ENCODE measurements at regions not wholly inside any gene's neighbourhood (a gene's known extent, or its start where the extent isn't known, plus 50 kb on each side); places are given as distances from the start of the nearest gene placed in this dataset.
A peak's percentile ranks its signal among the peaks of the same experiment; 100 is the strongest.

DNA sequence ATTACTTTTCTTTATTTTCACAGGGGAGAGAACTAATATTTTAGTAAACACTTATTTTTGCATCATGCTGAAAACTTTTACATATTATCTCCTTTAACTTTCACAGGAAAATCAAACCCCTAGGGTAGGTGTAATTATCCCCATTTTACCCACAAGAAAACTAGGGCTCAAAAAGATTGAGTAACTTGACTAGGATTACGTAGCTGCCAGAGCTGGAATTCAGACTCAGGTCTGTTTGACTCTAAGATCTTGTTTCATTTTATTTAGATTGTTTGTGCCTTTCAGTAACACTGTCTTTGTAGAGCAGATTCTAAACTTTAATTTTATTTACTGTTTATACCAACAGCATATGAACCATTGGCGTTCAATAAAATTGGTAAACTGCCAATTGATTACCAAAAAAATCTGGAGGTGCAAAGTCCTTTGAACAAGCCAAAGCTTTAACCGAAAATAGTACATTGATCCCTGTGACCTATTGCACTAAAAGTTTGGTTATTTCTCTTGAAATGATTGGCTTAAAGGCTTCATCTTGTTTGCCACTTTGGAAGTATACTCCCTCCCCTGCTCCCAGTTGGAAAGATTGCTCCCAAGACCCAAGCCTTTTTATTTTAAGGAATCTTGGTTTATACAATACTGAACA, 71.0 kb upstream of the WDR26 start:
- no peak for DNase-seq

DNA sequence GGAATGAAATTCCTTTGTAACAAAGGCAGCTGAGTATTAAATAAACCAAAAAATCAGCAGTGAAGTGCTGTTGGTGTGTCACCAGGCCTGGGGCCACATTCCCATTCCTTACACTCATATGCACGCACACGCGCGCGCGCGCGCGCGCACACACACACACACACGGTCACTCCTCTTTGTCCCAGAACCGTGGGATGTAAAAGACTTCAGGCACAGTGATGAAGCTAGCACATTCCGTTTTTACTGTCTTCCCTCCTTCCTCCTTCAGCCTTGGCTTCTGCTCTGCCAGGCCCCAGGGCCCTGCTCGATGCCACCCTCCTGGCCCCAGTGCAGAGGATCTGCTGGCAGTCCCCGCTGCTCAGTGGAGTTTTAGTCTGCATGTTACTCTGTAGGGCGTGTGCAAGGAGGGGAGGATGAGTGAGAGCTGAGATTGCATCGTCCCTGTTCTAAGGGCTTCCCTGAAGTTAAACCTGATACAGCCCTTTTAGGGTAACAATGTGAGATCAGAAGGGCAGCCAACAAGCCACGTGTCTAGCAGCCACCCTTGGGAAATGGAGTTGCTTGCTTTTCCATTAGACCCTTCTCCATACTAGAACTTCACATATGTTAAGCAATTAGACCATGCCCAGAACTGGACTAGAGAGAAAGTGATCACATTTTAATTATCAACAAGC, 71.7 kb upstream of the WDR26 start:
- no peak for DNase-seq

DNA sequence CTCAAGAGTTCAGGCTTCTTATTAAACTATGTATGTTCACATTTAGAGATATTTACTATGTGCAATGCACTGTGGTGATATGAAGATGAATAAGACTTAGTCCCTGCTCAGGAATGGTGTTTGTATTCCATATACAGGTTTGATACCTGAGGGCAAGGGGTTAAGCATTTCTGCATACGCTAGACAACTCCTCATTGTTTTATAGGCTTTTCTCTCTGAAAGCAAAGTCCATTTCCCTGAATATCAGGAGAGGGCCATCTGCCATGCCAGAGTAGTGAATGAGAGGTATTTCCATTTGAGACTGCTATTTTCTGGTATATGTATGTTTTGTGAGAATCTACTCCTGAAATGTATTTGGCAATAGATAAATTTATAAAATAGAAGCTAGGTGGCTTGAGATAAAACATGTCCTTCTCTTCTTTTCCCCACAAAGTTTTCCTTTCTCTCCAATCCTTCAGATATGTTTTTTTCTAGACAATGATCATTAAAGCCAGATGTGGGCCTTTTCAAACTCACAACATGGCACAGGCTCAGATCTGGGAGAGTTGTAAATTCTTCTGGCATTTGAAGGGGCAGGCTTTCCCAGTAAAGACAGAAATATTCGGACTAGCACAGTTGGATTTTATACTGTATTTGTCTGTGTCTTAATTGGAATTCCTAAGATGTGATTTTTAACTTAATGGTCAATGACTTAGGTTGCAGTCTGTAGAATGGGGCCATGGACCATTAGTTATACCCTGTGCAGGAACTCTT, 73.3 kb upstream of the WDR26 start:
- no peak for DNase-seq

DNA sequence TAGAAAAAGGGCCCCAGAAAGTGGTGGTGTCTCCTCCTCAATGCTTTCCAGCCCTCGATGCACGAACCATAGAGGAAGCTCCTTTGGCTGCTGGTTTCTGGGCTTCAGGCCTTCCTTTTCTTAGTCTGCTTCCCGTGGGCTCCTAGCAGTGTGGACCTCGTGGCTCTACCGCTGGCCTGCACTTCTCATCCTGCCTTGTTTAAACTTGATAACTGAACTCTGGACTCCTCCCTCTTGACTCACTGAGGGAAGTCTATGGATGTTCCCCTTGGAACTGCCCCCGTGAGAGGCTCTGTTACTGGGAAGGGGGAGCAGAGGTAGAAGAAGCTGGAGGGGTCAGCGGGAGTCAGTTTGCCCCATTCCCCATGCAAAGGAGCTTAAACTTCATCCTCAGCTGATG, 75.3 kb upstream of the WDR26 start:
- DNase-seq: no peak

GRCh38 chr1:224510880-224511645, 76.5 kb upstream of the WDR26 start:
- no peak for DNase-seq

DNA sequence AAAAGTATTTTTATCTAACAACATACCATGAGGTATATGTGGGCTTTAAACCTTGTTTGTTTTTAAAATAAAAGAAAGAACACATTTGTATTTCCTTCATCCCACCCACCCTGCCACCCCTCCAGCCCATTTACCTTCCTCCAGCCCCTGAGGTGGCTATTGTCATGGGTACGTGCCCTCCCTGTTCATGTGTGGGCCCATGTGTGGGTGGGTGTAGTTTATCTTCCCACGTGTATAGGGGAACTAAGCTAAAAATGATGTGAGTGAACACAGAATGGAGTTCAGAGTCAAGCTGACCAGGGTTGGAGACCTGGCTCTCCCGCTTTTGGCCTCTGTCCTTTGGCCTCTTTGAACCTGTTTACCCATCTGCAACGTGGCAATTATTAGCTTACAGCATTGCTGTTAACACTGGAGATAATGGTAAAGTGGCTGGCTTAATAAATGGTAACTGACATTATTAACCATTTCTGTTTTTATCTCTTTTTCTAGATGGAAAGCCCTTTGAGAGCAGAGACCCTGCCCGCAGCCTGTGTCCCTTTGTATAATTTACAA, 78.1 kb upstream of the WDR26 start:
- DNase-seq: no peak

DNA sequence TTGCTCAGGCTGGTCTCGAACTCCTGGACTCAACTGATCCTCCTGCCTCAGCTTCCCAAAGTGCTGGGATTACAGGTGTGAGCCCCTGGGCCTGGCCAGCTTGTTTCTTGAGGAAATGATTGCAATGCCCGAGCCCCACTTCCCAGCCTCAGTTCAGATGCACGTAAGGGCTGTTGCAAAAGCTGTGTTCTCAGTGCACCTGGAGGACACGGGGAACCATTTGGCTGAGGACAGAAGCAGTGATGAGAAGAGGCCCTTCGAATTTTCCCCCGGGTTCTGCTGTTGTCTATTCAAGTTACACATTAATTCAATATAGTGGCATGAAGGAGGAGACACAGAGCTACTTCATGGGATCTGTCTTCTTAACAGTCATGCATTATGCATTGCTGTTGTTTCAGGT, 78.8 kb upstream of the WDR26 start:
- DNase-seq: no peak

DNA sequence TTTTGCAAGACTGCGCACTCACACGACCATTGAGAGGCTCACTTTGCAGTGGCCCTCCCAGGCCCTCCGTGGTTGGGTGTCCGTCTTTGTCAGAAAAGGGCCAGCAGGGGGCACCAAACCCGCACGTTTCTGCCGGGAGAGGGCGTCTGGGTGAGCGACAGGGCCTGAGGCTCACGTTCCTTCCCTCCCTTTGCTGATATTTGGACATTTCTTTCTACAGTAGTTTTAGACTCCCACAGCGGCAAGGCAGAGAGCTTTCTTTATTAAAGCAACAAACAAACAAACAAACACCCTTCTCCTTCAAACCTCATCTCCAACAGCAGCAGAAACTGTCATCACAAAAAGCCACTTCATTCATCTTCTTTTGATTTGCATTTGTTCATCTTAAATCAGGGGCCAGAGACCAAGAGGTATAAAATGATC, 79.2 kb upstream of the WDR26 start:
- DNase-seq: peak; percentile 86

- no peak for DNase-seq
Measured at GRCh38 chr1:224517171-224517570, 82.6 kb upstream of the WDR26 start.

DNA sequence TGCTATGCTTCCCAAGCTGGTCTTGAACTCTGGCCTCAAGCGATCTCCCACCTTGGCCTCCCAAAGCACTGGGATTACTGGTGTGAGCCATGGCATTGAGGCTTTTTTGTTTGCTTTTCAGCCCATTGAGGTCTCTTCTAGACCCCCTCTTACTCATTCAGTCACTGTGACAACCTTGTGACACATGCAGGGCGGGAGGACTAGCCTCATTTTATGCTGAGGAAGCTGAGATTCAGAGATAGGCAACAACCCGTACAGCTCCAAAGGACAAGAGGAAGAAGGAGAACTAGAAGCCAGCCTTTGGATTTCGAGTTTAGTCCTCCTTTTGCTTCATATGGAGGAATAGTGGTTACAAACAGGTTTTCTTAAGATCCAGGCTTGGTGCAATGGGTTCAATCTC, 83.9 kb upstream of the WDR26 start:
- no peak for DNase-seq

DNA sequence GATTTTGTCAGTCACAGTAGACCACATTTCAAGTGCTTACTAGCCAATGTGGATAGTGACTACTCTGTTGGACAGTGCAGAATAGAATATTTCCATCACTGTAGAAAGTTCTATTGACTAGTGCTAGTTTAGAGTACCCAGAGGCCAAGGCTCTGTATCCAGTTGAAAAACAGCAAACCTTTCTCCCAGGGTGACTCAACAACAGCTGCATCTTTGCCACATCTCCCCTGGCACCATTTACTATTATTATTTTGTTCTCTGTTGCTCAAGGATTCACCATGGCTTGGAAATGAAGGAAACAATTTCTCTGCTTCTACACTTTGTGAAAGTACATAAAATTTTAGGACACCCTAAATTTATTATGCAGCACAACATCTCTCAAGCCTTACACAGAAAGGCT, 85.3 kb upstream of the WDR26 start:
- DNase-seq: no peak

DNA sequence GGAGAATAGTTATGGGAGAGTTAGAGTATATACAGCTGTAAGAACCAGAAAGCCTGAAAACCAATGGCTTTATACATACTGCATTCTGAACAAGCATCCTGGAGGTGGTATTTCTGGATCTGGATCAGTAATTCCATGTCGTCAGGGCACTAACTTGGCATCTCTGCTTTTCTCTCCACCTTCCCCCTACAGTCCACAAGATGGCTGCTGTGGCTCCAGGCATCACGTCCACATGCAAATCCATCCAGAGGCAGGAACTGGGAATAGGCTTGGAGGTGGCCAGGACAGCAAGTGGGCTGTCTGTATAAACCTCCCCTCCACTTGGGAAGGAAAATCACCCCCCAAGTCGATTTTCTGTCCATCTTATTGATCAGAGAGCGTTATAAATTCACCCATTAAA, 86.2 kb upstream of the WDR26 start:
- DNase-seq: no peak

DNA sequence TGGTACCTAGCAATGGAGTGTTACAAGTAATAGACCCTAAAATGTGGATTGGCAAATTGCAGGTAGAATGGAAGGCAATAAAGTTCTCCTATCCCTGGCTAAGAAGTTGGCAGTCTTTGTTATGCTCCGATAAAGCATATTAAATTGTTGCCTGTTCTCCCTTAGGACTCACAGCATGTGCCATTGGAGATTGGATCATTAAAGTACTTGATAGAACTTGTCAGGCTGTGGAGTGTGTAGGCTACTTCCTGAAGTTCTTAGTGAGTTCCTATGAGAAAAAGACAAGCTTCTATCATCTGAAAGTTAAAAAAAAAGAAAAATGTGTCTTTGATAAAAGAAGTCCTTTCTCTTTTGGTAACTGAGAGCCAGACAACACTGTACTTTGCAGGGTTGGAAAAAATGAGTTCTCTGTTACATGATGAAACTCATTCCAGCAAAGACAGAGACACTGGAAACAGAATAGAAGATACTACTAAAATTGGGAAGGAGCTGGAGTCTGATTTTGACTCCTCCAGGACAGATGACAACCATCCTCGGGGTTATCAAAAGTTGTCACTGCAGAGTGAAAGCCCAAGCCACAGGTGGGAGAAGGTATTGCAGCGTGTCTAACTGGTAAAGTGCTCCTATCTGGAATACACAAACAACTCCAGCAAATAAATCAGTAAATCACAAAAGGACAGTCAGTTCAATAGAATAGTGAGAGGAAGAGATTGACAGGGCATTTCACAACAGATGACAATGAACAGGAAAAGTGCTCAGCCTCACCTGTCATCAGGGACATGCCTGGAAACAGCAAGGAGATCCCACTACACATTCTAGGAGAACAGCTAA, 87.5 kb upstream of the WDR26 start:
- no peak for DNase-seq

DNA sequence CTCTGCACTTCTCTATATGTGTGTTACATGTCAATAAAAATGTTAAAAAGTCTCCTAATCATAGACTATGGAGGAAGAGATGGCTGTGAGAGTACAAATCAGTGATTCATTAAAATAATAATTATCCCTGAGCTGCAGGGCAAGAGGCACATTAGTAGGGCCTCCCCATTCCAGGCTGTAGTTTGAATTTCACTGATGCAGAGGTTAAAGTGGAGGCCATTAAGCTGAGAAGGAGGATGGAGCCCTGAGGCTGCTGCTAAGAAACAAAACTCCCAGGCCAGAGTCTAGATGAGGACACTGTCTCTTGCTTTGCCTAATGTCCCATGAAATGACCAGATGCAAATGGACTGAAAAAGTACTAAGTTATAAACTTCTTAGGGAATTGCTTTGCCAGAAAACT, 89.1 kb upstream of the WDR26 start:
- DNase-seq: no peak

- no peak for DNase-seq
Measured at GRCh38 chr1:224524679-224525078, 90.1 kb upstream of the WDR26 start.

DNA sequence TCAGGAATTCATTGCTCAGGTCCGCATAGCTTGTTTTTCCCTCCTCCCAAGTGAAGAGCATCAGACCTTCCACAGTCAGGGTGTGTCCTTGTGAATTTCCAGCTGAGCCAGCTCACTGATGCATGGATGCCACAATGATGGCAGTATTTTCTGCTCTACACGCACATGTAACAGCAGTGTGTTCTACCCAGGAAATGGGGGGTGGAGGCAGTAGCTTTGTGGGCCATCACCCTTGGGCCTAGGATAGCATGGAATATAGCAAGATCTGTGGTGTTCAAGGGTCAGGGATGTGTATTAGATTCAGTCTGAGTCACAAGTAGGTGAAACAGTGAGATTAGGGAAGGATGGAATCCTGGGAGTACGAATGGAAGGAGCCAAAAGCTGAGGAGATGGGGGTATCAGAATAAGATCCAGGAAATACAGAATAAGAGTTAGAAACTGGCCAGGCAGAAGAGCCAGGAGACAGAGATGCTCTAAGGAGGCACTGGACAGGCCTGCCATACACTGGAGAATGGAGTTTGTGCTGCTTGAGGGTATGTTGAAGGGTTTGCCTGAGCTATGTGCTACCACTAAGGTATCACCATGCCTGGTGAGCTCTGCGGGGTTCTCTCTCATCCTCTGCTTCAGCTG, 90.6 kb upstream of the CNIH3 start:
- DNase-seq: no peak

- no peak for DNase-seq
Measured at GRCh38 chr1:224526771-224527170, 89.3 kb upstream of the CNIH3 start.

DNA sequence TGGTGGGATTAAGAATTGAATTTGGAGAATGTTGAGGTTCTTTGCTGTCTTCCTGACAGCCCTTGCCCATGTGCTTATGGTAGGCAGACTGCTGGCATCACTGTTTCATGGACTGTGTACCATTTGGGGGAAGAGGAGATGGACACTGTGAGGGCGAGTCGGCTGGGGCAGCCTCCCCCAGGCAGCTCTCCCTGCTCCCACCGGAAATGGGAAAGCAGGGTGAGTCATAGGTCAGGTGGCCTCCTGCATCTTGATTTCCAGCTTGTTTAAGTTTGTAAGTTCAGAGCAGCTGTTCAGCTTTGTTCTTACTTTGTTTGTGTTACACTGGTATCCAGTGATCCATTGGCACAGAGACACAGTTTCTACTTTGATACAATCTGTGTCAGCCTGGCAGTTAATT, 87.2 kb upstream of the CNIH3 start:
- no peak for DNase-seq

DNA sequence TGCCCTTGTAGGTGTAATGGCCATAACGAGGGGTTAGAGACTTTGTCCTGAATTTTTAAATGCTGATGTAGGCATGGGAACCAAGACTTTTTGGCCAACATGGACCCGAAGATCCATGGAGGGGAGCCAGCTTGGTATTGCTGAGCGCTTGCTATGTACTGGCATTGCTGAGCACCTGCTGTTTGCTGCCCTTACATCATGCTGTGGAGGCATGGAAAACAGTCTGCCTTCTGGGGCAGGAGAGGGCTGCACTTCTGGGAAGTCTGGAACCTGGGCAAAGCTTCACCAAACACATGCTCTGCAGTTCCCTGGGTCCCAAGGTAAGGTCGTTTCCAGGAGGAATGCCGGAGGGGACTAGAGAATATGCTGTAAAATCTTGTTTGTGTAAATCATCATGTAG, 86.3 kb upstream of the CNIH3 start:
- no peak for DNase-seq

DNA sequence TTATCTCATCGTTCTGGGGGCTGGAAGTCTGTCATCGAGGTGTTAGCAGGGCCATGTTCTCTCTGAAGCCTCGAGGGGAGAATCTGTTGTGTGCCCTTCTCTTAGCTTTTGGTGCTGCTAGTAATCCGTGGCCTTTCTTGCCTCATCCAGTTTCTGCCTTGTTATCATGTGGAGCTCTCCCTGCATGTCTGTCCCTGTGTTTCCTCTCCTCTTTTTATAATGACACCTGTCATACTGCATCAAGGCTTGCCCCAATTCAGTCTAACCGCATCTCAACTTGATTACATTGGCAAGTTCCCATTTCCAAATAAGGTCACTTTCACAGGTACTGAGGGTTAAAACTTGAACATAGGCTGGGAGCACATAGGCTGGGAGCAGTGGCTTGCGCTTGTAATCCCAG, 82.6 kb upstream of the CNIH3 start:
- DNase-seq: no peak

DNA sequence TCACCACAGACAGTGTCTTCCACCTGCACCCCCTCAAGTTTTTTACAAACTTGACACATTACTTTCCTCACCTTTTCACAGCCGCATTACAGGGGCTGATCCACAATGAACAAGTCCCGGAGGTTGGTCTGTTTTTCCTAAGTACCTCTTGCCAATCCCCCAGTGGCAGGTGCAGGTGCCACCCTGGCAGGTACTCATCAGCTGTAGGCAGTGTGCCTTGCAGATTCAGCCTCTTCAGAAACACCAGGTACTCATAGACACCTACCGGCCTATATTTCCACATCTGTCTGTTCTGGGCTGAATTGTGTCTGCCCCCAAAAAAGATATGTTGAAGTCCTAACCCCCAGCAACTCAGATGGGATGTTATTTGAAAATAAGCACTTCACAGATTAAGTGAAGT, 81.4 kb upstream of the CNIH3 start:
- no peak for DNase-seq

DNA sequence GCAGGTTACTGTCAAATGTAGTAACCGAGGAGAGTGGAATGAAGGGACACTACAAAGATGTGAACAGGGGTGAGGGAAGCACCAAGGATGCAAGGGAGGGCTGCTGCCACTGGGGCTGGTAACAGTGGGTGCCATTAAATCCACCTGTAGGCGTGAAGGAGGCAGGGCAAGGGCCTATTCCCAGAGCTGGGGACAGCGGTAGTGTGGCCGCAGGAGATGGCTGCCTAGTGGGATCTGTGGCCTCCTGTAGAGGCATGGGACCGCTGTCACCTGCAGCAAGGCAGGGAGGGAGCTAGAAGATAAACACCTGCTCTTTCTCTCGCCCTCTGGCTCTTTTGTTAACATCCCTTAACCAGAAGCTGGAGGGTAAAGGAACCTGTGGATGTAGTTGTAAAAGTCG, 80.5 kb upstream of the CNIH3 start:
- DNase-seq: no peak

Measured in stimulated activated CD4-positive, alpha-beta T cell treated with anti-CD3 and anti-CD28 coated beads, Interleukin-1b, Interleukin-23, amount 100 ng/mL, for 48 hours (primary cell).